ENCODE measurements at regions not wholly inside any gene's neighbourhood (a gene's known extent, or its start where the extent isn't known, plus 50 kb on each side); places are given as distances from the start of the nearest gene placed in this dataset.

GRCh38 chr4:15237648-15238230 is 190.1 kb upstream of the C1QTNF7 start:
- H3K79me2 ChIP-seq (ENCODE audit: insufficient read depth, low read length) = no peaks in the 10 kb centered on the region
- H3K4me2 ChIP-seq (ENCODE audit: insufficient read depth, low read length) = no peak overlapping the region
- peaks cover 67% of the 10 kb centered on the region for H3K4me1 ChIP-seq (ENCODE audit: insufficient read depth, low read length)
- H3K36me3 ChIP-seq (ENCODE audit: insufficient read depth, low read length) = no peaks in the 10 kb centered on the region
- no peak for TF ChIP-seq CTCF (IDR thresholded peaks at IDR 0.05; ENCODE audit: extremely low read depth, low read depth, low read length)
- H3K27ac ChIP-seq (ENCODE audit: low read depth, low read length) = no peak overlapping the region
- H3K27me3 ChIP-seq (ENCODE audit: insufficient read depth, low read length) = no peaks in the 10 kb centered on the region
- no peaks in the 10 kb centered on the region for H4K20me1 ChIP-seq (ENCODE audit: insufficient read depth, low read length)
- no peak overlapping the region for H3K4me3 ChIP-seq (ENCODE audit: insufficient read depth, low read length)
- DNase-seq (ENCODE audit: insufficient read length, low spot score, missing footprints) = no peak
- H3K9me3 ChIP-seq (ENCODE audit: low read depth, low read length) = no peaks in the 10 kb centered on the region
- no peak overlapping the region for H2AFZ ChIP-seq (ENCODE audit: low read length)

DNA sequence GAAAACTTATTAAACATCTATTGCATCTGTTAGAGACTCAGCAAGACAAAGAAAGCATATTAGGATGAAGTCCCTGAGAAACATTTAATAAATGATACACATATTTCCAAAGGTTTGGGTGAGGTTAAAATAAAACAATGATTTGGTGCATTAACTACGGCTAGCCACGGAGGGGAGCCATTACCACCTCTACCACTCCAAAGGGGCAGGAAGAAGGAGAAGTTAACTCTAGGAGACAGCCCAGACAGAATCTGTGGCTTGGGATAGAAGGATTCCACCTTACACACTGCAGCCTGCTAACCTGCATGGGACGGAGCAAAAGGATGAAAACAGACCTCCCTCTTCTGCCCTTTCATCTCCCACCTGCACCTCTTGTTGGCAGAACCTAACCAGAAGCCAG is 189.1 kb upstream of the C1QTNF7 start:
- peaks cover 57% of the 10 kb centered on the region for H3K4me1 ChIP-seq (ENCODE audit: insufficient read depth, low read length)
- H3K4me2 ChIP-seq (ENCODE audit: insufficient read depth, low read length) = no peak overlapping the region
- H3K36me3 ChIP-seq (ENCODE audit: insufficient read depth, low read length) = no peaks in the 10 kb centered on the region
- no peaks in the 10 kb centered on the region for H3K79me2 ChIP-seq (ENCODE audit: insufficient read depth, low read length)
- H4K20me1 ChIP-seq (ENCODE audit: insufficient read depth, low read length) = no peaks in the 10 kb centered on the region
- H2AFZ ChIP-seq (ENCODE audit: low read length) = no peak overlapping the region
- peak; percentile 81 for TF ChIP-seq CTCF (IDR thresholded peaks at IDR 0.05; ENCODE audit: extremely low read depth, low read depth, low read length)
- H3K27ac ChIP-seq (ENCODE audit: low read depth, low read length) = no peak overlapping the region
- H3K4me3 ChIP-seq (ENCODE audit: insufficient read depth, low read length) = no peak overlapping the region
- H3K27me3 ChIP-seq (ENCODE audit: insufficient read depth, low read length) = no peaks in the 10 kb centered on the region
- peak; percentile 68 for DNase-seq (ENCODE audit: insufficient read length, low spot score, missing footprints)
- H3K9me3 ChIP-seq (ENCODE audit: low read depth, low read length) = no peaks in the 10 kb centered on the region

GRCh38 chr4:15239866-15240265 is 188.0 kb upstream of the C1QTNF7 start:
- no peak overlapping the region for H3K27ac ChIP-seq (ENCODE audit: low read depth, low read length)
- H3K9me3 ChIP-seq (ENCODE audit: low read depth, low read length) = no peaks in the 10 kb centered on the region
- no peaks in the 10 kb centered on the region for H3K27me3 ChIP-seq (ENCODE audit: insufficient read depth, low read length)
- H2AFZ ChIP-seq (ENCODE audit: low read length) = no peak overlapping the region
- H4K20me1 ChIP-seq (ENCODE audit: insufficient read depth, low read length) = no peaks in the 10 kb centered on the region
- no peak for TF ChIP-seq CTCF (IDR thresholded peaks at IDR 0.05; ENCODE audit: extremely low read depth, low read depth, low read length)
- no peaks in the 10 kb centered on the region for H3K36me3 ChIP-seq (ENCODE audit: insufficient read depth, low read length)
- peaks cover 46% of the 10 kb centered on the region for H3K4me1 ChIP-seq (ENCODE audit: insufficient read depth, low read length)
- no peaks in the 10 kb centered on the region for H3K79me2 ChIP-seq (ENCODE audit: insufficient read depth, low read length)
- no peak overlapping the region for H3K4me2 ChIP-seq (ENCODE audit: insufficient read depth, low read length)
- H3K4me3 ChIP-seq (ENCODE audit: insufficient read depth, low read length) = no peak overlapping the region
- no peak for DNase-seq (ENCODE audit: insufficient read length, low spot score, missing footprints)

DNA sequence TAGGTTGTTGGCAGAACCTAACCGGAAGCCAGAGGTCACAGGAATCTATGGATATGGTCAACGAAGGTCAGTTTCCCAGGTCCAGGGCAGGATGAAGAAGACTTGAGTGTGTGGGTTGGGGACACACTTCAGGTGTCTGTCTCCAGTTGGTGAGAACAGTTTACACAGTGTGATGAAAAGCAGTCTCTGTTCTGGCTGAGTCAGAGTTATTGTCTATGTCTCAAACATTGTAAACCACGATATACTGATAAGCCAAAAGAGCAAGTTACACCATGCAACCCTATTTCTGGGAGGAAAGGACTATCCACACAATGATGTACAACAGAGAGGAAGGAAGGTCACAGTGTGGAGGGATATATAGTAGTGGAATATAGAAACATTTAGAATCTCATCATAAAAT is 187.1 kb upstream of the C1QTNF7 start:
- peak; percentile 70 for DNase-seq (ENCODE audit: insufficient read length, low spot score, missing footprints)
- no peak overlapping the region for H2AFZ ChIP-seq (ENCODE audit: low read length)
- no peak overlapping the region for H3K4me2 ChIP-seq (ENCODE audit: insufficient read depth, low read length)
- H3K27ac ChIP-seq (ENCODE audit: low read depth, low read length) = no peak overlapping the region
- H3K4me3 ChIP-seq (ENCODE audit: insufficient read depth, low read length) = no peak overlapping the region
- H3K36me3 ChIP-seq (ENCODE audit: insufficient read depth, low read length) = no peaks in the 10 kb centered on the region
- H3K79me2 ChIP-seq (ENCODE audit: insufficient read depth, low read length) = no peaks in the 10 kb centered on the region
- H3K4me1 ChIP-seq (ENCODE audit: insufficient read depth, low read length) = peaks cover 37% of the 10 kb centered on the region
- H4K20me1 ChIP-seq (ENCODE audit: insufficient read depth, low read length) = no peaks in the 10 kb centered on the region
- no peak for TF ChIP-seq CTCF (IDR thresholded peaks at IDR 0.05; ENCODE audit: extremely low read depth, low read depth, low read length)
- no peaks in the 10 kb centered on the region for H3K27me3 ChIP-seq (ENCODE audit: insufficient read depth, low read length)
- H3K9me3 ChIP-seq (ENCODE audit: low read depth, low read length) = no peaks in the 10 kb centered on the region
